HG03442 (cell line): ENCODE measurements at regions not wholly inside any gene's neighbourhood (a gene's known extent, or its start where the extent isn't known, plus 50 kb on each side); places are given as distances from the start of the nearest gene placed in this dataset.

Experiments used
- ATAC-seq: cut with Tn5 transposase; IDR thresholded peaks from one replicate; pipeline ENCODE4 v1.9.1; 2021; ENCODE audit warnings: mild to moderate bottlenecking, moderate library complexity; ENCODE audit not compliant: unreplicated experiment

DNA sequence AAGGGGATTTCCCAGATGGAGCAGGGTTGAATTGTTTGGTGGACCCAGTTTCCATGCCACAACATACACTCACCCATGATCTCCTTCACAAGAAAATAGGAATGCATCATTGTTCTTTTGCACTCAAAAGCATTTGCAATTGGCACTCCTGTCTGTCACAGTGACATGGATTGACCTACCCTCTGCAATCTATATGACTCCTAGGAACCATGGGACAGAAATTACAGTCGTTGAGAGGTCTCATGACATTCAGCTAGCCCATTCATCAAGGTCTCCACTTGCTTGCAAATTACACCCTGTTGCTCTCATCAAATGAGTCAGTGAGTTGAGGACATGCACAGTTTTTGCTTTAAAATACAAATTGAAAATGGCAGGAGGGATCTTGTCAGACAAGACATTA lies 448.5 kb downstream of the LPIN1 start:
- ATAC-seq: no peak

DNA sequence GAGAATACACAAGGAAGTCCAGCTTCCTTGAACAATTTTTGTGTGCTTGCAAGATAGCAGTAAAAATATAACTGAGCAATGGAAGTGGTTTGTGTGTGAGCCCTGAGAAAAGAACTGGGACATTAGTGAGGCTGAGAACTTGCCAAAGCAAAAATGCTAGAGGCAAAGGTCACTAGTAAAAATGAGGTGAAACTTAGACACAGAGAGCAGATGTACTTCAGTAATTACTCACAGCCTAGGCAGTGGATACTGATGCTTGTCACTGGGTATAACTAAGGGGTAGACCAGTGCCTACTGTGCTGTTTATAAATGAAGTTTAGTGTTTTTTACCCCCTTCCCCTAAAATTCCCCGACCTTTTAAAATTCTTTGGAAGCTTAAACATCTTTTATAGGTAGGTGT lies 450.1 kb downstream of the LPIN1 start:
- ATAC-seq: peak; percentile 91

DNA sequence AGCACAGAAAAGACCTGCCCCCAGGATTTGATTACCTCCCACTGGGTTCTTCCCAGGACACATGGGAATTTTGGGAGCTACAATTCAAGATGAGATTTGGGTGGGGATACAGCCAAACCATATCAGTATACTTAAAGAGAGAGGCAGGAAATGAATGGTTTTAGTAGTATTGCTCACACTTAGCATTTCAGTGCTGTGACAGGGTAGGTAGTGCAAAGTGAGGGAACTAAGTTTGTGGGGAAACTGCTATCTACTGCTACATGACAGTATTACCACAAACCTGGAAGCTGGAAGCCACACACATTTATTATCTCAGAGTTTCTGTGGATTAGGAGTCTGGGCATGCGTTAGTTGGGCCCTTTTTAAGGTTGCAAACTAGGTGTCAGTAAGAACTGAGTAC lies 450.7 kb downstream of the LPIN1 start:
- no peak for ATAC-seq

DNA sequence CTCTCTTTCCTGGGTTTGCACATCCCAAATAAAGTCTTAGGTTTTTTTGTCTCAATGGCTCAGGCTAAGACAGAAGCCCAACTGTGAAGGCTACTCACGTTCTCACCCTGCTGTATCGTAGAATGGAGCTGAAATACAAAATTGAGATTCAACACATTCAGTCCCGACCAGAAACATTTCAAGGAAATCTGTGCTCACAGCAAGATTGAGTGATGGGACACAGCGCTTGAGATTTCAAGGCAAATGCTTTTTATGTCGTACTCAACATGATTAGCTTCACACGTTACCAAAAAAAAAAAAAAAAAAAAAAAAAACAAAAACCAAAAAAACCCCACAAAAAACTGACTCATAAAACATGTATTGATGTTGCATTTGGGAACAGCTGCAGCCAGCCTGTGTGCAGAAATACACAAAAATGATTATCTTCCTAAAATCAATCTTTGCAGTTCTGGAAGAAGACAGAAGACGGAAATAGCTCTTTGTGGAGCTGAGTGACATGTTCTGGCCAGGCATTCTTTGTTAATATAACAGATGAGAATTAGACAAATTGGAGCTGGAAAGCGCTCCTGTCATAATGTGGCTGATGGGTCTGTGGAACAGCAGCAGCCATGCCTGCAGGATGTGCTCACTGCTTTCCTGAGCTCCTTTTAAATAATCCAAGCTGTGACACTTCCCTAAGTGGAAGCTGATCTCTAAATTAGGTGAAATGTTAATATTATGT lies 453.2 kb downstream of the LPIN1 start:
- no peak for ATAC-seq

DNA sequence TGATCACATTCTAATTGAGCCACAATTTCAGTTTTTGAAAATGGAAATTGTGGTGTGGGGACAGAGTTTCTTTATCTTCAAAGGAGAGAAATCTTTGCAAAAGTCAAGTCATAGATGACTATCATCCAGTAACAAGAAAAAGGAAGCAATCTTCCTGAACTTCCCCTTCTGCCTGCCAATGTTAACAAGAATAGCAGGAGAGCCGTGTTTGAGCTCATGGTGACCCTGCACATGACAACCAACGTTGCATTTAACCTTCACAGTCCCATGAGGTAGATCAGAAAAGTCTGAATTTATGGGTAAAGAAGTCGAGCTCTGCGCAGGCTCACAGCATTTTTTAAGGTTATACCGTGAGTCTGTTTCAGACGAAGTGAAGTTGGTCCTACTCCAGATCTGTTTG lies 454.9 kb downstream of the LPIN1 start:
- no peak for ATAC-seq

DNA sequence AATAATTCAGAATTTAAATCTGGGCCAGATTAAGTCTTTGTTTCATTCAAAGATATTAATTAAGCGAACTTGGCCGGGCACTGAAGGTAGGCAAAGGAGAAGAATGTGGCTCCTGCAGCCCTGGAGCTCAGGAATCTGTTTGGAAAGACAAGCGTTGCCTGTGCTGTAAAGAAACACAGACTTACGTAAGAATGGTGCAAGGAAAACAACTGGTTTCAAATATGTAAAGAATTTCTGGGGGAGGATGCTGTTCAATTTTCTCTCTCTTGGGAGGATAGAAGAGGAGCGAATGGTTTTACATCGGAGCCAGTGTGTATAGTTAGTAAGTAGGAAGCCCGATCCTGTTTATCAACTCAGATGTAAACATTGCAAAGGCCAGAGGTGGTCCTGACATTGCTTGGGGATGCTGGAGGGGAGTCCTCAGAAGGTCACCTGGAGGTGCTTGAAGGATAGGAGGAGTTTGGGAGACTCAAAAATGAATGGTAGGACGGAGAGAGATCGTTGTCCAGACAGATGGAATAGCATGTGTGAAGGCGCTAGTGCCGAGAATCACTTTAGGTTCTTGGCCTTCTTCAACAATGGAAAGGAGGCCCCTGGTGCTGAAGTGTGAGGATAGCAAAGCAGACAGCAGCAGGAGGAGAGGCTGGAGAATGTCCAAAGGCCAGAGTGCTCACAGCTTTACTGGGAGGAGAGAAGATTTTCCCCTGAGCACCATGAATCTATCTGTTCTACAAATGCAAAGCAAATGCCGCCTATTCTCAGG lies 456.1 kb downstream of the LPIN1 start:
- ATAC-seq: no peak

DNA sequence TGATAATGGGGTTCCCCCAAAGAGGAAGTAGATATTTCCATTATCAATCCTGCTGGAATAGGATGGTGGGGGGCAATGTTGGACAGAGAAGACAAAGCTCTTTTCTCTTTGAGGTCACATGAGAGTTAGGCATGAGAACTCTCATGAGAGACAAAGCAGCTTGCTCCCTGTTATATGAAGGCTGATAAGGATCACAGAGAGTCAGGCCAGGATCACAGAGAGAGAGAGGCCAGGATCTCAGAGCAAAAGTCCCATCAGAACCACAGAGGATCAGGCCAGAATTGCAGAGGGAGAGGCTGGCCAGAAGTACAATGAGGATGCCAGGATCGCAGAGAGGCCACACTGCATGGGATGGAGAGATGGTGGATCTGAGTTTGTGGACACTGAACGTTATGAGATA lies 457.1 kb downstream of the LPIN1 start:
- no peak for ATAC-seq

DNA sequence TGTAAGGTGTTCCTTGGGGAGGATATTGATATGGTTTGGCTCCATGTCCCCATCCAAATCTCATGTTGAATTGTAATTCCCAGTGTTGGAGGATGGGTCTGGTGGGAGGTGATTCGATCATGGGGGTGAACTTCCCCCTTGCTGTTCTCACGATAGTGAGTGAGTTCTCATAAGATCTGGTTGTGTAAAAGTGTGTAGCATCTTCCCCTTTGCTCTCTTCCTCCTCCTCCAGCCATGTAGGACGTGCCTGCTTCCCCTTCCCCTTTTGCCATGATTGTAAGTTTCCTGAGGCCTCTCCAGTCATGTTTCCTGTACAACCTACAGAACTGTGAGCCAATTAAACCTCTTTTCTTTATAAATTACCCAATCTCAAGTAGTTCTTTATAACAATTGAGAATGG lies 458.7 kb downstream of the LPIN1 start:
- ATAC-seq: no peak

DNA sequence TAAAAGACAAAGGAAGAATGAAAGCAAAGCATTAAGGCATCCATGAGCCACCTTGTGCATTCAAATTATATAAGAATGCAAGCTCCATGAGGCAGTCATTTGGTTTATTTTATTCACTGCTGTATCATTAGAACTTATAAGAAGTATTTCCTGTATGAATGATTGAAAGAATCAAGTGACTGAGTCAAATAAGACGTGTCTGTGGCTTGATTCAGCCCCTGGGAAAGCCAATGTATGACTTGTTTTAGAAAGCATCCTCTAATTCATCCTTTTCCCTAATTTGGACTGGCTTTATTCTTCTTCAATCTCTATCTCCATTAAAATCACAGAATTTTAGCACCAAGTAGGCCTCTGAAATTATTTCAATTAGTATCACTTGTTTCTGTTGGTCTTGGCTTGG lies 461.1 kb downstream of the LPIN1 start:
- no peak for ATAC-seq

DNA sequence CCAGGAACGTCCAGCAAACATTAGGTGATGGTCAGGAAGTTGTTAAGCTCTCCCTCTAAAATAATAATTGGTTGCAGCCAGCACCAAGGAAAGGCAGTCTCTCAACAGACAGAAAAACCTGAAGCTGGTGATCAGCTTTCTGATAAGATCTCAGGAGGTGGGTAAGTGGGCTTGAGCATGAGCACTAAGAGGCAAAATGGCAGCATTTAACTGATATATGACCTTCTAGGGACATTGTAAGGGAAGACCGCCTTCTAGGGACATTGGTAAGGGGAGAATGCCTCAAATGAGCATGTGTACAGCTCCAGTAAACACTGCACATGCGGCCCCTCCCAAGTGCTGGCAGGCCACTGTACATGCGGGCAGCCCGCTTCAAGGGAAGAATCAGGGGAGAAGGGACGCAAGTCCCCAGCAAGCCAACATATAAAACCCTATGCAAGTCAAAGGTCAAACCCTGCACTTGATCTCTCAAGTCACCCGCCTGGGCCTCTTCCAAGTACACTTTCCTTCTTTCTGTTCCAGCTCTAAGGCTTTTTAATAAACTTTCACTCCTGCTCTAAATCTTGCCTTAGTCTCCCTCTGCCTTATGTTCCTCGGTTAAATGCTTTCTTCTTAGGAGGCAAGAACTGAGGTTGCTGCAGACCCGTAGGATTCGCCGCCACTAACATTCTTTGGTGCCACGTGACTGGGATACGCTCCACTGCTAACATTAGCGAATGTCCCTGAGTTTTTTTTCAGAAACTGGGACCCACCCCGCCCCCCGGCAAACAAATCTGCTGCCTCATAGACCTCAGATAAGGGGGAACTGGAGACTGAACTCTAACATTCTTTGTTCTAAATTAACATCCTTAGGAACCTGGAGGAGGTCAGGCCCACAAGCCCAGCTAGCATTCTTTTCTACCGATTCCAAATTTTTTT lies 463.8 kb downstream of the LPIN1 start:
- ATAC-seq: no peak

DNA sequence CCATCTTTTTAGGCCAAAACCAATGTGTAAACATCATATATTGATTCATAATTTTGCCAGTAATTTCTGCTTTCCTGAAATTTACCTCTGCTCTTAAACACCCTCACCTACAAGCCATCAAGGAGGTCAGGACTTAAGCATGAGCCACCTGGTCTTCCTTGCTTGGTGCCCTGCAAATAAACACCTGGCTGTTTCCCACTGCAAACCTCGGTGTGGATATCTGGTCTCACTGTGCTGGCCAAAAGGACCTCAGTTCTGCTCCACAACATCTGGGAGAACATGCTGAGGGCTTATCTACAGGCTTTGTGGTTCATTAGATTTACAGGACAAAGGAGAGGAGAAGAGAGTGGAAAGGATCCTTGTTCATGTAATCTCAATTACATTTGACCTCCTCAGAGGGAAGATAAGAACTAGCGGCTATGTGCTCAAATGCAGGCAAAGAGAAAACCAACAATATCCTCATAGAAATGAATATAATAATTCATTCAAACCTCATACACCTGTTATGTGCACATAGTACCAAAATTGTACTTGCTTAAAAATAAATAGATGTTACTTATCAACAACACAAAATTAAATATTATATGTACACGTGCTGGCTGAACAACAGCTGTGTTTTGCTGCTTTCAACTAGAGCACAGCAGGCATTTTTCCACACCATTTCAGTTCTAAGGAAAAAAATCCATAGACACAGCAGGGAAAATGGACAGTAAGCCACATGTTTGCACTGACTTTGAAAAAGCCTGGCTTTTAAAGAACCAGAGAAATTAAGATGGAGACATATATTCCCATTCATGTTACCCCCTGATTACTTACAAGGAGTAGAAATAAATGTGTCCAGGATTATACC lies 465.1 kb downstream of the LPIN1 start:
- no peak for ATAC-seq

DNA sequence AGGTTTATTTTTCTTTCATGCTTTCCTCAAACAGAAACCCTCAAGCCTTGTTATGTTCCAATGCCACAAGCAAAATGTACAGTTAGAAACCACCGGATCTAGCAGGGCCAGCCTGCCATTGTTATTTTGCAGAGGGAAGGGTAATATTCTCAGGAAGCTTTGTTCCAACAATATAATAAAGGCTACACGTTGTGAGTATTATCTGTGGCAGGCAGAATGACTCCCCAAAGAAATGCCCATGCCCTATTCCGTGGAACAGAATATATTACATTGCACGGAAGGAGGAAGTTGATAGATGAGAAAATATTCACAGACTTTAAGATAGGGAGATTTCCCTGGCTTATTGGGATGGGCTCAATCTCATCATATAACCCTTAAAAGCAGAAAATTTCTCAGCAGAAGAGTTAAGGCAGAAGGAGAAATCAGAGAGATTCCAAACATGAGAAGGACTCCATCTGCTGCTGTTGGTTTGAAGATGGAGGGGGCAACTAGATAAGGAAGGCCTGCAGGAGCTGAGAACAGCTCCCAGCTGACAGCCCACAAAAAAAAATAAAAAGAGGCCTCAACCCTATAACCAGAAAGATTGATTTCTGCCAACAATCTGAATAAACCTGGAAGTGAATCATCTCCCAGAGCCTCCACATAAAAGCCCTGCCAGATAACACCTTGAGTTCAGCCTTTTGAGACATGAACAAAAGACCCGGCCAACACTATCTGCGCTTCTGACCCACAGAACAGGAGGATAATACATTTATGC lies 466.6 kb downstream of the LPIN1 start:
- ATAC-seq: no peak

DNA sequence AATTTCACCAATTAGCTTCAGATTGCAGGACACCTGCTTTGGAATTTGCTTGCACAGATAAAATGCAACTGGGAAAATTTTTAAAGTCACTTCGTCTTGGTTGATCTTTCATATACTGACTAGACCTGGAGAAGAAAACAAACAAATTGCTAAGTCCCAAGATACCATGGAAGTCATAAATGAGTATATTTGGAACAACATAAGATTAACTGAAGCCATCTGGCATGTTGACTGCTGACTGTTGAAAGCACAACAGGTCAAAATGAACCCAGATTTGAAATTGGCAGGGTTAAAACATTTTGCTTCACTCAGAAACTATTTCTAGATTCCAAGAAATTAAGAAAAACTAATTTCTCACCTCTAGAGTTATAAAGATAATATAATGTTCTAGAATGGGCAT lies 470.7 kb downstream of the LPIN1 start:
- no peak for ATAC-seq

DNA sequence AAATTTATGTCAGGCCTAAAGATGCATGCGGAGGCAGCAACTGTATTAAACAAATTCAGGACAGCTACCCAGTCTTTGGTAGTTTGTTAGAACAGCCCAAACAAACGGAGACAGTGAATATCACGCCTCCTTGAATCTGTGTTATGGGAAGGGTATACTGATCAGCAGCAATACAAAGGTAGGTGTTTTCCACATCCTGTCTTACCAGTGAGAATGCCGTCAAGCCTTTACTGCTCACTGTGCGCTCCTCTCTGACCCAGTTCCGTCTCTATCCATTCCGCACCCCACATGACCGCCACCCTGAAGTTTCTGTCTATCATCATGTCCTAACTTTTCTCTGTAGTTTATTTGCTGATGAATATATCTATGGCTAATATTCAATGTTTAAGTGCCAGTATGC lies 473.3 kb downstream of the LPIN1 start:
- no peak for ATAC-seq

DNA sequence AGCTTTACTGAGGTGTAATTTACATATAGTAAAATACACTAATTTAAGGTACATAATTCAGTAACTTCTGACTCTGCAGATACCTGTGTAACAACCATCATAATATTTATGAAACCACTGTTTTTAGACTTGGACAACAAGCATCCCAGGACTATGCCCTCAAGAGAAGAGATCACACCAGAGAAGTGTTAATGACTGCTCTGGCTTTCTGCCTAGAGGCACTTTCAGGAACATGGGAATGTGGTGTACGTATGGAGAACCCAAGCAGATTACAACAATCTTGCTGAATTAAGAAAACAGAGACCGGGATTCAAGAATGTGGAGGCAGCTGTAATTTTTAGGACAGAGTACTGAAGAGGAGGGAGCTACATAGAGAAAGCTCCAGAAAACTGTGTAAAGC lies 475.2 kb downstream of the LPIN1 start:
- no peak for ATAC-seq

DNA sequence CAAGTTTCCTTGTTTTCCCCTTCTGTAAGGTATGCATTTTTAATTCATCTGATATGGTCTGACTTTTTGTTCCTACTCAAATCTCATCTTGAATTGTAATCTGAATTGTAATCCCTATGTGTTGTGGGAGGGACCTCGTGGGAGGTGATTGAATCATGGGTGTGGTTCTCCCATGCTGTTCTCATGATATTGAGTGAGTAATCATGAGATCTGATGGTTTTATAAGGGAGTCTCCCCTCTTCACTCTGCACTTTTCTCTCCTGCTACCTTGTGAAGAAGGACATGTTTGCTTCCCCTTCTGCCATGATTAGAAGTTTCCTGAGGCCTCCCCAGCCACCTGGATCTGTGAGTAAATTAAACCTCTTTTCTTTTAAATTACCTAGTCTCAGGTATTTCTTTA lies 476.1 kb downstream of the LPIN1 start:
- ATAC-seq: no peak

DNA sequence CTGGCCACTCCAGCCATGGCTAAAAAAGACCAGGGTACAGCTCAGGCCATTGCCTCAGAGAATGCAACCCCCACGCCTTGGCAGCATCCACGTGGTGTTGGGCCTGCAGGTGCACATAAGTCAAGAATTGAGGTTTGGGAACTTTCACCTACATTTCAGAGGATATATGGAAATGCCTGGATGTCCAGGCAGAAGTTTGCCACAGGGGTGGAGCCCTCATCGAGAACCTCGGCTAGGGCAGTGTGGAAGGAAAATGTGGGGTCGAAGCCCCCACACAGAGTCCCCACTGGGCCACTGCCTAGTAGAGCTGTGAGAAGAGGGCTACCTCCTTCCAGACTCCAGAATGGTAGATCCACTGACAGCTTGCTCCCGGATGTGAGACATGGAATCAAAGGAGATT lies 477.3 kb downstream of the LPIN1 start:
- no peak for ATAC-seq

DNA sequence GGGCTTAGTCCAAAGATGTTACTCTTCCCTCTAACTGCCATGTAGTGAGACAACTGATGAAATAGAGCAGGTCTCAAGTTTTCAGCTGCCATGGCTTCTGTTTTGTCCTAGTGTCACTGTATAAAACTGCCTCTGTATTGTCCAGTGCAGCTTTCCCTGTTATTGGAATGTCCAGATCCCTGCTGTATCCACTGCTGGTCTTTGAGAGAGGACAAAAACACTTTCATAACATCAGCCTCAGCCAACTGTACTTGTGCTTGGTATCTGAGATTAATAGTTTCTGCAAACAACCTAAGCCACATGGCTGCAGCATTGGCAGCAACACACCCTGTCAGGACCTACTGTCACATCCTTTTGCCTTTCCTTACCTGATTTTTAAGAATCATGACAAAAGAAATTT lies 480.2 kb downstream of the LPIN1 start:
- ATAC-seq: no peak

DNA sequence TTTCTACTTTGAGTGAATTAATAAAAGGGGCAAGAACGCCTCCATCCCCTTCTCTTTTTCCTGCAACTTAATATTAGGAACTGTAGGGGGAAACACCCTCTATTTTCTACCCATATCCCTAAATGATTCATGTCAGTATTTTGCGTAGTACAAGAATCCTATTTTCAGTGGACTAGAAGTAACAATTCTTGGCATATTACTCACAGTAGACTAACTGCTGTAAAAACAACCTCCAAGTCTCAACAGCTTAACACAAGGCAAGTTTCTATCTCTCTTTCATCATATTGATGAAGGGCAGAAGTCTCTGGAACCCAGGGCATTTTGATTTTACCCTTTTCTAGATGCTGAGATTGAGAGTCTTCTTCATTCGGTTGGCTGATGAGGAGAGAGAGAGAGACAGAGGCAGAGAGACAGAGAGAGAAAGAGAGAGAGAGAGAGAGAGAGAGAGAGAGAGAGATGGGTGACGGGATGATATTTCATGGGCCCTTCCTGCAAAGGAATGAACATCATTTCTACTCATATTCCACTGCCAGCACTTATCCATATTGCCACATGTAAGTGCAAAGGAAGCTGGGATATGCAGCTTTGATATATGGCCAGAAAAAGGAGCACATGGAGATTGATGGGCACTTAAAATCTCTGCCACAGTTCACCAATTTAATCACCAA lies 481.6 kb downstream of the LPIN1 start:
- ATAC-seq: no peak
